Glutamatergic neuron (in vitro differentiated cells): ENCODE measurements at regions not wholly inside any gene's neighbourhood (a gene's known extent, or its start where the extent isn't known, plus 50 kb on each side); places are given as distances from the start of the nearest gene placed in this dataset.

Experiments
- DNase-seq: peaks from one replicate; pipeline ENCODE4 v3.0.0; 2022
- H3K27ac Mint-ChIP-seq: one replicate; pipeline ENCODE4 v1.8.0; 2020; ENCODE audit warnings: mild to moderate bottlenecking, mixed read lengths, inconsistent platforms; ENCODE audit not compliant: unreplicated experiment
- H3K27me3 Mint-ChIP-seq: one replicate; pipeline ENCODE4 v1.8.0; 2020; ENCODE audit warnings: mild to moderate bottlenecking, moderate library complexity, mixed read lengths, inconsistent platforms; ENCODE audit not compliant: unreplicated experiment
- H3K36me3 Mint-ChIP-seq: one replicate; pipeline ENCODE4 v1.8.0; 2020; ENCODE audit warnings: mild to moderate bottlenecking, mixed read lengths, inconsistent platforms; ENCODE audit not compliant: unreplicated experiment
- H3K4me1 Mint-ChIP-seq: one replicate; pipeline ENCODE4 v1.8.0; 2020; ENCODE audit warnings: mild to moderate bottlenecking, low read depth, mixed read lengths, inconsistent platforms; ENCODE audit not compliant: unreplicated experiment
- H3K4me3 Mint-ChIP-seq: one replicate; pipeline ENCODE4 v1.8.0; 2020; ENCODE audit warnings: mild to moderate bottlenecking, mixed read lengths, inconsistent platforms; ENCODE audit not compliant: unreplicated experiment
- H3K9me3 Mint-ChIP-seq: one replicate; pipeline ENCODE4 v1.8.0; 2020; ENCODE audit warnings: mild to moderate bottlenecking, moderate library complexity, mixed read lengths, inconsistent platforms; ENCODE audit not compliant: unreplicated experiment
- TF ChIP-seq, protein P1 (sequence below): fragments of 200-600 bp; sonication (generic); IDR thresholded peaks from one replicate; pipeline ENCODE4 v1.5.0; 2021; ENCODE audit not compliant: partially characterized antibody, unreplicated experiment

DNA sequence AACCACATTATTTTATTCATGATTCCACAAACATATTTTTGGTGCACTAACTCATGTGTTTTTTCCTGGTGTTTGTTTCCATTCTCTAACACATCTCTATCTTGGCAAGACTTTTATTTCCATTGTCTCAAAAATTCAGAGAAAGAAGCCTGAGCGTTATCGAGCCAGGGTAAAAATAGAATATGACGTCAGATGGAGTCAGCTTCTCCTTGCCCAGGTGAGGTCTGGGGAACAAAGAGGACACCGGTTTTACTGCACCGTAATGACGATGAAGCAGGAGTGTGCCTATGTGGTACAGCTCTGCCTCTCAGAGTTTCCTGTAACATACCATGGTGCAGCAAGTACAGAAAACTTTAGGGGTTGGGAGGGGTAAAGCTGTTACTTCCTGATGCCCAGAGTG is 661.6 kb downstream of the PLCL1 start:
- Mint-ChIP-seq H3K9me3 (no peaks in the 10 kb centered on the region), H3K27ac (no peak overlapping the region), H3K27me3 (no peaks in the 10 kb centered on the region), H3K4me3 (no peak overlapping the region), H3K36me3 (no peaks in the 10 kb centered on the region), H3K4me1 (no peaks in the 10 kb centered on the region)
- TF ChIP-seq, protein P1, sequence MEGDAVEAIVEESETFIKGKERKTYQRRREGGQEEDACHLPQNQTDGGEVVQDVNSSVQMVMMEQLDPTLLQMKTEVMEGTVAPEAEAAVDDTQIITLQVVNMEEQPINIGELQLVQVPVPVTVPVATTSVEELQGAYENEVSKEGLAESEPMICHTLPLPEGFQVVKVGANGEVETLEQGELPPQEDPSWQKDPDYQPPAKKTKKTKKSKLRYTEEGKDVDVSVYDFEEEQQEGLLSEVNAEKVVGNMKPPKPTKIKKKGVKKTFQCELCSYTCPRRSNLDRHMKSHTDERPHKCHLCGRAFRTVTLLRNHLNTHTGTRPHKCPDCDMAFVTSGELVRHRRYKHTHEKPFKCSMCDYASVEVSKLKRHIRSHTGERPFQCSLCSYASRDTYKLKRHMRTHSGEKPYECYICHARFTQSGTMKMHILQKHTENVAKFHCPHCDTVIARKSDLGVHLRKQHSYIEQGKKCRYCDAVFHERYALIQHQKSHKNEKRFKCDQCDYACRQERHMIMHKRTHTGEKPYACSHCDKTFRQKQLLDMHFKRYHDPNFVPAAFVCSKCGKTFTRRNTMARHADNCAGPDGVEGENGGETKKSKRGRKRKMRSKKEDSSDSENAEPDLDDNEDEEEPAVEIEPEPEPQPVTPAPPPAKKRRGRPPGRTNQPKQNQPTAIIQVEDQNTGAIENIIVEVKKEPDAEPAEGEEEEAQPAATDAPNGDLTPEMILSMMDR: no peak
- no peak for DNase-seq

DNA sequence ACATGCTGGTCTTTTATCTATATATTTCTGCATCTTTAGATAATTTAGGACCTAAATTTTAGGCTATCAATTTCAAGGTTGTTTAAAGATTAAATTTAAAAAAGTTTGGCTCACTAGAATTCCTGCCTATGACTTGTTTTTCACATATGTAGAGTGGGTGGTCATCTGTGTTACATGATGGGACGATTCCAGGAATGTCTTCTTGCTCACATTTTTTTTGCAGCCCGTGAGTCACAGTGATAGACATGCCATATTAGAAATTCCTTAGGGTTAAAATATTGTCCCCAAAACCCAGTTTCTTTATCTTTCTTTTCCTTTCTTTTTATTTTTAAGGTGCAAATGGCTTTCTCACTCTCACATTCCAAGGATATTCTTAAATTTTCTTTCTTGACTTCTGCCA is 652.0 kb downstream of the PLCL1 start:
- H3K27me3 Mint-ChIP-seq: no peaks in the 10 kb centered on the region
- TF ChIP-seq, protein P1: no peak
- DNase-seq: no peak
- no peaks in the 10 kb centered on the region for H3K4me1 Mint-ChIP-seq
- H3K9me3 Mint-ChIP-seq: no peaks in the 10 kb centered on the region
- H3K36me3 Mint-ChIP-seq: no peaks in the 10 kb centered on the region
- no peak overlapping the region for H3K27ac Mint-ChIP-seq
- H3K4me3 Mint-ChIP-seq: no peak overlapping the region

DNA sequence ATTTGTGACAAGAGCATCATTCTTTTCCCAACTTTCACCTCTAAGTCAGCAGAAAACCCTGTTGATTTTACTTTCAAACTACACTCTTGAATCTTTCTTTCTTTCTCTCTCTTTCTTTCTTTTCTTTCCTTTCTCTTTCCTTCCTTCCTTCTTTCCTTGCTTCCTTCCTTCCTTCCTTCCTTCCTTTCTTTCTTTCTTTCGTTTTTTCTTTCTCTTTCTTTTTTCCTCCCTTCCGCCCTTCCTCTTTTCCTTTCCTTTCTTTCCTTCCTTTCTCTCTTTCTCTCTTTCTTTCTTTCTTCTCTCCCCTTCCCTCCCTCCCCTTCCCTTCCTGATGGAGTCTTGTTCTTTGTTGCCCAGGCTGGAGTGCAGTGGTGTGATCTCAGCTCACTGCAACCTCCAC is 649.5 kb downstream of the PLCL1 start:
- TF ChIP-seq, protein P1: no peak
- no peaks in the 10 kb centered on the region for H3K9me3 Mint-ChIP-seq

DNA sequence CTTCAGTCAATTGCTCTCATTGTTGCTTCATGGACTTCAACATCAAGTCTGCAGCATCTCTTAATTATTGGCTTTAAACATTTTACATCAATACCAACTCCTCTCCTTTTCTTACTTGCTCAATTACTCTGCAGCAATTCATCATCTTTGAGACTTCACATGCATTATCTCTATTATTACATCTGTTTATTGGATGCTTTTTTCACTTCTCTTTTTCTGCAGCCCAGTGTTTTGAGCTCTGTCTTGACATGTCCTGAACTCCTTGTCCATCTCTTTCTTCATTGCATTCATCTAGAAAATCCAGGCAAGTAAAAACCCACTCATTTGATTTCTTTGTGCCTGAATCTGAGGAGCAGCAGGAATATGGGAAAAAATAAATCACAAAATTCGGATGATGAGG is 647.9 kb downstream of the PLCL1 start:
- TF ChIP-seq, protein P1: no peak
- H3K4me1 Mint-ChIP-seq: no peaks in the 10 kb centered on the region

More for the DNA sequence above, 649.5 kb downstream of the PLCL1 start:
- H3K27ac Mint-ChIP-seq: no peak overlapping the region
- no peak overlapping the region for H3K4me3 Mint-ChIP-seq
- DNase-seq: no peak
- no peaks in the 10 kb centered on the region for H3K27me3 Mint-ChIP-seq
- no peaks in the 10 kb centered on the region for H3K36me3 Mint-ChIP-seq
- H3K4me1 Mint-ChIP-seq: no peaks in the 10 kb centered on the region

DNA sequence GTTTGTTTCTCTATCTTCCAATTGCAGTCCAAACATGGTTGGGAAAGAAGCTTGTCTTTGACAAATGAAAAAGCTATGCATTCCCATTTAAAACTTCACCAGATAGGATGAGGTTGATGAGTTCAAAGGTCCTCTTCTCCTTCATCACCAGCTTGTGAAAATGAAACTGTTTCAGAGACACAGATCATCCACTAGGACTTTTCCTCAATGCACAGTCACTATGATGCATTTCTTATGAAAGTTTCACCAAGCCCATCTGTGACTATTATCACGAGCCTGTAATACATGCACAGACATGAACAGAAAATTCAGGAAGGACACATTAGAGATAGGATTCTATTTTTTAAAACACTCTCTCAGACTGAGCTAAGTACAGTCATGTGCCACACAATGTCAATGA is 644.4 kb downstream of the PLCL1 start:
- Mint-ChIP-seq H3K27me3 (no peaks in the 10 kb centered on the region), H3K4me3 (no peak overlapping the region), H3K27ac (no peak overlapping the region), H3K9me3 (no peaks in the 10 kb centered on the region), H3K36me3 (no peaks in the 10 kb centered on the region), H3K4me1 (no peaks in the 10 kb centered on the region)
- DNase-seq: no peak
- TF ChIP-seq, protein P1: no peak

More for the DNA sequence above, 647.9 kb downstream of the PLCL1 start:
- no peaks in the 10 kb centered on the region for H3K27me3 Mint-ChIP-seq
- no peaks in the 10 kb centered on the region for H3K9me3 Mint-ChIP-seq
- no peak overlapping the region for H3K4me3 Mint-ChIP-seq
- no peak overlapping the region for H3K27ac Mint-ChIP-seq
- DNase-seq: no peak
- no peaks in the 10 kb centered on the region for H3K36me3 Mint-ChIP-seq
